NCI-H510A (cell line): ENCODE measurements at regions not wholly inside any gene's neighbourhood (a gene's known extent, or its start where the extent isn't known, plus 50 kb on each side); places are given as distances from the start of the nearest gene placed in this dataset.
A peak's percentile ranks its signal among the peaks of the same experiment; 100 is the strongest.
"Not testable (repeated sequence)": the region's sequence is repeated elsewhere in the genome, so short reads cannot be mapped to it uniquely, and the experiment has no call there.

Experiments used
- DNase-seq: peaks from one replicate; lab custom pipeline; 2025; lab: John Stamatoyannopoulos, UW

GRCh38 chr16:16938009-16938408 lies 532.8 kb downstream of the XYLT1 start:
- no peak for DNase-seq

GRCh38 chr16:16938980-16939379 lies 531.8 kb downstream of the XYLT1 start:
- DNase-seq, result no peak

- DNase-seq, result no peak
These were observed 530.4 kb downstream of the XYLT1 start for GRCh38 chr16:16940351-16940750.

- not testable (repeated sequence) for DNase-seq
These were observed 527.9 kb downstream of the XYLT1 start for GRCh38 chr16:16942849-16943248.

GRCh38 chr16:16945207-16945606 lies 525.6 kb downstream of the XYLT1 start:
- no peak for DNase-seq

- DNase-seq, result no peak
These were observed 514.4 kb downstream of the XYLT1 start for GRCh38 chr16:16956376-16956775.

- DNase-seq, result no peak
These were observed 510.0 kb downstream of the XYLT1 start for GRCh38 chr16:16960785-16961184.

GRCh38 chr16:16966439-16966838 lies 504.3 kb downstream of the XYLT1 start:
- DNase-seq, result no peak

- DNase-seq, result no peak
These were observed 499.7 kb downstream of the XYLT1 start for GRCh38 chr16:16971042-16971441.

GRCh38 chr16:16972831-16973230 lies 497.9 kb downstream of the XYLT1 start:
- no peak for DNase-seq

GRCh38 chr16:16973707-16974591 lies 496.8 kb downstream of the XYLT1 start:
- no peak for DNase-seq

GRCh38 chr16:16982614-16983013 lies 488.1 kb downstream of the XYLT1 start:
- DNase-seq, result peak; percentile 90

- DNase-seq, result no peak
These were observed 487.2 kb downstream of the XYLT1 start for GRCh38 chr16:16983582-16983981.

GRCh38 chr16:16984091-16984490 lies 486.7 kb downstream of the XYLT1 start:
- not testable (repeated sequence) for DNase-seq

- no peak for DNase-seq
These were observed 485.1 kb downstream of the XYLT1 start for GRCh38 chr16:16985707-16986106.

- DNase-seq, result no peak
These were observed 481.8 kb downstream of the XYLT1 start for GRCh38 chr16:16988963-16989362.

- DNase-seq, result no peak
These were observed 481.4 kb downstream of the XYLT1 start for GRCh38 chr16:16989368-16989767.

GRCh38 chr16:16991711-16992110 lies 479.0 kb downstream of the XYLT1 start:
- peak; percentile 16 for DNase-seq

GRCh38 chr16:16992975-16993765 lies 477.6 kb downstream of the XYLT1 start:
- no peak for DNase-seq

- DNase-seq, result no peak
These were observed 475.9 kb downstream of the XYLT1 start for GRCh38 chr16:16994831-16995230.

- no peak for DNase-seq
These were observed 473.9 kb downstream of the XYLT1 start for GRCh38 chr16:16996827-16997226.

- no peak for DNase-seq
These were observed 473.4 kb downstream of the XYLT1 start for GRCh38 chr16:16997349-16997748.

- DNase-seq, result no peak
These were observed 469.3 kb downstream of the XYLT1 start for GRCh38 chr16:17001471-17001870.
